ENCODE measurements at regions not wholly inside any gene's neighbourhood (a gene's known extent, or its start where the extent isn't known, plus 50 kb on each side); places are given as distances from the start of the nearest gene placed in this dataset.

DNA sequence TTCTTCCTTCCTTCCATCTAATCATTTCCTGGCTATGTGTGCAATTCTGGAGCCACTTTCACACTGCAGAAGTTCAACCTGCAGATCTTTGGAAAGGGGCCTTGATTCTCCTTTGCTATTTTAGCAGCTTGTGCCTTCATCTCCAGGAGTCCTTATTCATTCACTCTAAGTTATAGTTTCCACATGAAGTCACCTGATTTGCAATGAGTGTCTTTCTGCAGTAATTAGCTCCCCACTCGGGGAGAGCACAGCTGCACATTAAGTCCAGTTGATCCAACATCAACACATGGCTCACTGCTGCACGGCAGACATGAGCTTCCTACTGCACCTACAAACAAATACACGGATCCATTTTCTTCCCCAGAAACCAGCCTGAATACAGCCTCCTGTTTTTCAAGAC is 323.1 kb upstream of the TNP1 start (continued):
- TF ChIP-seq, protein P1, sequence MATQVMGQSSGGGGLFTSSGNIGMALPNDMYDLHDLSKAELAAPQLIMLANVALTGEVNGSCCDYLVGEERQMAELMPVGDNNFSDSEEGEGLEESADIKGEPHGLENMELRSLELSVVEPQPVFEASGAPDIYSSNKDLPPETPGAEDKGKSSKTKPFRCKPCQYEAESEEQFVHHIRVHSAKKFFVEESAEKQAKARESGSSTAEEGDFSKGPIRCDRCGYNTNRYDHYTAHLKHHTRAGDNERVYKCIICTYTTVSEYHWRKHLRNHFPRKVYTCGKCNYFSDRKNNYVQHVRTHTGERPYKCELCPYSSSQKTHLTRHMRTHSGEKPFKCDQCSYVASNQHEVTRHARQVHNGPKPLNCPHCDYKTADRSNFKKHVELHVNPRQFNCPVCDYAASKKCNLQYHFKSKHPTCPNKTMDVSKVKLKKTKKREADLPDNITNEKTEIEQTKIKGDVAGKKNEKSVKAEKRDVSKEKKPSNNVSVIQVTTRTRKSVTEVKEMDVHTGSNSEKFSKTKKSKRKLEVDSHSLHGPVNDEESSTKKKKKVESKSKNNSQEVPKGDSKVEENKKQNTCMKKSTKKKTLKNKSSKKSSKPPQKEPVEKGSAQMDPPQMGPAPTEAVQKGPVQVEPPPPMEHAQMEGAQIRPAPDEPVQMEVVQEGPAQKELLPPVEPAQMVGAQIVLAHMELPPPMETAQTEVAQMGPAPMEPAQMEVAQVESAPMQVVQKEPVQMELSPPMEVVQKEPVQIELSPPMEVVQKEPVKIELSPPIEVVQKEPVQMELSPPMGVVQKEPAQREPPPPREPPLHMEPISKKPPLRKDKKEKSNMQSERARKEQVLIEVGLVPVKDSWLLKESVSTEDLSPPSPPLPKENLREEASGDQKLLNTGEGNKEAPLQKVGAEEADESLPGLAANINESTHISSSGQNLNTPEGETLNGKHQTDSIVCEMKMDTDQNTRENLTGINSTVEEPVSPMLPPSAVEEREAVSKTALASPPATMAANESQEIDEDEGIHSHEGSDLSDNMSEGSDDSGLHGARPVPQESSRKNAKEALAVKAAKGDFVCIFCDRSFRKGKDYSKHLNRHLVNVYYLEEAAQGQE (IDR thresholded peaks at IDR 0.05; ENCODE audit: unreplicated experiment), result no peak
- TF ChIP-seq, protein P2, sequence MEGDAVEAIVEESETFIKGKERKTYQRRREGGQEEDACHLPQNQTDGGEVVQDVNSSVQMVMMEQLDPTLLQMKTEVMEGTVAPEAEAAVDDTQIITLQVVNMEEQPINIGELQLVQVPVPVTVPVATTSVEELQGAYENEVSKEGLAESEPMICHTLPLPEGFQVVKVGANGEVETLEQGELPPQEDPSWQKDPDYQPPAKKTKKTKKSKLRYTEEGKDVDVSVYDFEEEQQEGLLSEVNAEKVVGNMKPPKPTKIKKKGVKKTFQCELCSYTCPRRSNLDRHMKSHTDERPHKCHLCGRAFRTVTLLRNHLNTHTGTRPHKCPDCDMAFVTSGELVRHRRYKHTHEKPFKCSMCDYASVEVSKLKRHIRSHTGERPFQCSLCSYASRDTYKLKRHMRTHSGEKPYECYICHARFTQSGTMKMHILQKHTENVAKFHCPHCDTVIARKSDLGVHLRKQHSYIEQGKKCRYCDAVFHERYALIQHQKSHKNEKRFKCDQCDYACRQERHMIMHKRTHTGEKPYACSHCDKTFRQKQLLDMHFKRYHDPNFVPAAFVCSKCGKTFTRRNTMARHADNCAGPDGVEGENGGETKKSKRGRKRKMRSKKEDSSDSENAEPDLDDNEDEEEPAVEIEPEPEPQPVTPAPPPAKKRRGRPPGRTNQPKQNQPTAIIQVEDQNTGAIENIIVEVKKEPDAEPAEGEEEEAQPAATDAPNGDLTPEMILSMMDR (conservative IDR thresholded peaks at IDR 0.05; ENCODE audit: low read depth in 2 of 2), result no peak
- TF ChIP-seq JUNB (IDR thresholded peaks at IDR 0.05; ENCODE audit: unreplicated experiment) (no peak), ZNF114 (CRISPR knock-in tag; IDR thresholded peaks at IDR 0.05) (no peak), EZH2 (IDR thresholded peaks at IDR 0.05; ENCODE audit: low read depth, unreplicated experiment) (no peak)

DNA sequence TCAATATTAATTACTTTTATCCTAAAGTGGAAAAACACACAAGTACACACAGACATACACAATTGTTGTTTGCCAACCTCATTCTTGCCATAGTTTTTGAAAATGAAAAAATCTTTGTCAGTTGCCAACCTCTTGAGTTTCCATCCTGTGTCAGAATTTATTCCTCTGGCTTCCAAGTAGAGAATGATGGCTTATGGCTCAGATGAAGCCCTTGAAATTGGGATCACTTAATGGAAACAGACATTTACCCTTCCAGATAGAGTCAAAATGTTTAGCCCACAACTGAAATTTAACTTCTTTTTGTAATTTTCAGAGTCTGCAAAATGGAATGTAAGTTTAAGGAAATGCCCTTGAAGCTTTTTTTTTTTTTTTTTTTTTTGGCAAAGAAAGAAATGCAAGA is 321.6 kb upstream of the TNP1 start:
- DNase-seq (ENCODE audit: low spot score), result no peak
- no peaks in the 10 kb centered on the region for H3K36me3 Mint-ChIP-seq (ENCODE audit: low read depth)
- TF ChIP-seq, protein P3, sequence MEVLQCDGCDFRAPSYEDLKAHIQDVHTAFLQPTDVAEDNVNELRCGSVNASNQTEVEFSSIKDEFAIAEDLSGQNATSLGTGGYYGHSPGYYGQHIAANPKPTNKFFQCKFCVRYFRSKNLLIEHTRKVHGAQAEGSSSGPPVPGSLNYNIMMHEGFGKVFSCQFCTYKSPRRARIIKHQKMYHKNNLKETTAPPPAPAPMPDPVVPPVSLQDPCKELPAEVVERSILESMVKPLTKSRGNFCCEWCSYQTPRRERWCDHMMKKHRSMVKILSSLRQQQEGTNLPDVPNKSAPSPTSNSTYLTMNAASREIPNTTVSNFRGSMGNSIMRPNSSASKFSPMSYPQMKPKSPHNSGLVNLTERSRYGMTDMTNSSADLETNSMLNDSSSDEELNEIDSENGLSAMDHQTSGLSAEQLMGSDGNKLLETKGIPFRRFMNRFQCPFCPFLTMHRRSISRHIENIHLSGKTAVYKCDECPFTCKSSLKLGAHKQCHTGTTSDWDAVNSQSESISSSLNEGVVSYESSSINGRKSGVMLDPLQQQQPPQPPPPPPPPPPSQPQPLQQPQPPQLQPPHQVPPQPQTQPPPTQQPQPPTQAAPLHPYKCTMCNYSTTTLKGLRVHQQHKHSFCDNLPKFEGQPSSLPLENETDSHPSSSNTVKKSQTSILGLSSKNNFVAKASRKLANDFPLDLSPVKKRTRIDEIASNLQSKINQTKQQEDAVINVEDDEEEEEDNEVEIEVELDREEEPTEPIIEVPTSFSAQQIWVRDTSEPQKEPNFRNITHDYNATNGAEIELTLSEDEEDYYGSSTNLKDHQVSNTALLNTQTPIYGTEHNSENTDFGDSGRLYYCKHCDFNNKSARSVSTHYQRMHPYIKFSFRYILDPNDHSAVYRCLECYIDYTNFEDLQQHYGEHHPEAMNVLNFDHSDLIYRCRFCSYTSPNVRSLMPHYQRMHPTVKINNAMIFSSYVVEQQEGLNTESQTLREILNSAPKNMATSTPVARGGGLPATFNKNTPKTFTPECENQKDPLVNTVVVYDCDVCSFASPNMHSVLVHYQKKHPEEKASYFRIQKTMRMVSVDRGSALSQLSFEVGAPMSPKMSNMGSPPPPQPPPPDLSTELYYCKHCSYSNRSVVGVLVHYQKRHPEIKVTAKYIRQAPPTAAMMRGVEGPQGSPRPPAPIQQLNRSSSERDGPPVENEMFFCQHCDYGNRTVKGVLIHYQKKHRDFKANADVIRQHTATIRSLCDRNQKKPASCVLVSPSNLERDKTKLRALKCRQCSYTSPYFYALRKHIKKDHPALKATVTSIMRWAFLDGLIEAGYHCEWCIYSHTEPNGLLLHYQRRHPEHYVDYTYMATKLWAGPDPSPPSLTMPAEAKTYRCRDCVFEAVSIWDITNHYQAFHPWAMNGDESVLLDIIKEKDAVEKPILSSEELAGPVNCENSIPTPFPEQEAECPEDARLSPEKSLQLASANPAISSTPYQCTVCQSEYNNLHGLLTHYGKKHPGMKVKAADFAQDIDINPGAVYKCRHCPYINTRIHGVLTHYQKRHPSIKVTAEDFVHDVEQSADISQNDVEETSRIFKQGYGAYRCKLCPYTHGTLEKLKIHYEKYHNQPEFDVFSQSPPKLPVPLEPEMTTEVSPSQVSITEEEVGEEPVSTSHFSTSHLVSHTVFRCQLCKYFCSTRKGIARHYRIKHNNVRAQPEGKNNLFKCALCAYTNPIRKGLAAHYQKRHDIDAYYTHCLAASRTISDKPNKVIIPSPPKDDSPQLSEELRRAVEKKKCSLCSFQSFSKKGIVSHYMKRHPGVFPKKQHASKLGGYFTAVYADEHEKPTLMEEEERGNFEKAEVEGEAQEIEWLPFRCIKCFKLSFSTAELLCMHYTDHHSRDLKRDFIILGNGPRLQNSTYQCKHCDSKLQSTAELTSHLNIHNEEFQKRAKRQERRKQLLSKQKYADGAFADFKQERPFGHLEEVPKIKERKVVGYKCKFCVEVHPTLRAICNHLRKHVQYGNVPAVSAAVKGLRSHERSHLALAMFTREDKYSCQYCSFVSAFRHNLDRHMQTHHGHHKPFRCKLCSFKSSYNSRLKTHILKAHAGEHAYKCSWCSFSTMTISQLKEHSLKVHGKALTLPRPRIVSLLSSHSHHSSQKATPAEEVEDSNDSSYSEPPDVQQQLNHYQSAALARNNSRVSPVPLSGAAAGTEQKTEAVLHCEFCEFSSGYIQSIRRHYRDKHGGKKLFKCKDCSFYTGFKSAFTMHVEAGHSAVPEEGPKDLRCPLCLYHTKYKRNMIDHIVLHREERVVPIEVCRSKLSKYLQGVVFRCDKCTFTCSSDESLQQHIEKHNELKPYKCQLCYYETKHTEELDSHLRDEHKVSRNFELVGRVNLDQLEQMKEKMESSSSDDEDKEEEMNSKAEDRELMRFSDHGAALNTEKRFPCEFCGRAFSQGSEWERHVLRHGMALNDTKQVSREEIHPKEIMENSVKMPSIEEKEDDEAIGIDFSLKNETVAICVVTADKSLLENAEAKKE (CRISPR knock-in tag; IDR thresholded peaks at IDR 0.05), result no peak
- TF ChIP-seq ZNF331 (CRISPR knock-in tag; IDR thresholded peaks at IDR 0.05; ENCODE audit: low read depth) (no peak), EZH2phosphoT487 (IDR thresholded peaks at IDR 0.05; ENCODE audit: unreplicated experiment) (no peak), ZNF114 (CRISPR knock-in tag; IDR thresholded peaks at IDR 0.05) (no peak), EZH2 (IDR thresholded peaks at IDR 0.05; ENCODE audit: low read depth, unreplicated experiment) (no peak)
- TF ChIP-seq, protein P2 (conservative IDR thresholded peaks at IDR 0.05; ENCODE audit: low read depth in 2 of 2), result no peak
- TF ChIP-seq, protein P4, sequence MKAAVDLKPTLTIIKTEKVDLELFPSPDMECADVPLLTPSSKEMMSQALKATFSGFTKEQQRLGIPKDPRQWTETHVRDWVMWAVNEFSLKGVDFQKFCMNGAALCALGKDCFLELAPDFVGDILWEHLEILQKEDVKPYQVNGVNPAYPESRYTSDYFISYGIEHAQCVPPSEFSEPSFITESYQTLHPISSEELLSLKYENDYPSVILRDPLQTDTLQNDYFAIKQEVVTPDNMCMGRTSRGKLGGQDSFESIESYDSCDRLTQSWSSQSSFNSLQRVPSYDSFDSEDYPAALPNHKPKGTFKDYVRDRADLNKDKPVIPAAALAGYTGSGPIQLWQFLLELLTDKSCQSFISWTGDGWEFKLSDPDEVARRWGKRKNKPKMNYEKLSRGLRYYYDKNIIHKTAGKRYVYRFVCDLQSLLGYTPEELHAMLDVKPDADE (IDR thresholded peaks at IDR 0.05), result no peak

More for the DNA sequence above, 321.6 kb upstream of the TNP1 start:
- no peaks in the 10 kb centered on the region for H3K27me3 ChIP-seq (ENCODE audit: insufficient read depth)
- H3F3A ChIP-seq (replicated peaks; ENCODE audit: low read depth), result no peaks in the 10 kb centered on the region
- Mint-ChIP-seq H3K4me3 (no peak overlapping the region), H3K4me1 (peaks cover 5% of the 10 kb centered on the region; the same call in 2 of the 3 replicates), H3K27ac (no peak overlapping the region), H3K9me3 (peaks cover 5% of the 10 kb centered on the region; the same call in 1 of the 3 replicates), H3K27me3 (ENCODE audit: insufficient read depth, low read depth, poor library complexity) (no peaks in the 10 kb centered on the region)
- H3K4me2 ChIP-seq, result no peak overlapping the region
- H3K9me2 ChIP-seq (ENCODE audit: insufficient read depth), result 0 out of 2 replicates have a peak, but pooled peaks cover 10% of the 10 kb centered on the region
- H3K79me2 ChIP-seq (replicated peaks; ENCODE audit: insufficient read depth), result no peaks in the 10 kb centered on the region
- no peak overlapping the region for H3K4me3 ChIP-seq
- H3K4me1 ChIP-seq (ENCODE audit: insufficient read depth), result peaks cover 7% of the 10 kb centered on the region
- no peaks in the 10 kb centered on the region for H3K36me3 ChIP-seq (ENCODE audit: insufficient read depth)
- no peak for ATAC-seq
- no peak overlapping the region for H2AFZ ChIP-seq
- no peak overlapping the region for H3K27ac ChIP-seq (ENCODE audit: low read depth)
- H4K20me1 ChIP-seq (replicated peaks; ENCODE audit: insufficient read depth), result no peaks in the 10 kb centered on the region
